Suprapubic skin (tissue), 4 donors: ENCODE measurements at regions not wholly inside any gene's neighbourhood (a gene's known extent, or its start where the extent isn't known, plus 50 kb on each side); places are given as distances from the start of the nearest gene placed in this dataset.

Experiments
- DNase-seq, 2 donors: peaks; one replicate each; pipeline ENCODE4 v3.0.0-alpha.2; 2019; ENCODE audit warnings: low spot score in 2 of 2
- H3K27ac ChIP-seq: fragments of 200-600 bp; sonication (generic); one replicate; pipeline ENCODE4 v1.5.1; 2019
- H3K27me3 ChIP-seq: fragments of 200-600 bp; sonication (generic); one replicate; pipeline ENCODE4 v1.5.1; 2019
- H3K36me3 ChIP-seq: fragments of 200-600 bp; sonication (generic); one replicate; pipeline ENCODE4 v1.5.1; 2019
- H3K4me1 ChIP-seq: fragments of 200-600 bp; sonication (generic); one replicate; pipeline ENCODE4 v1.5.1; 2019
- H3K4me3 ChIP-seq: fragments of 200-600 bp; sonication (generic); one replicate; pipeline ENCODE4 v1.5.1; 2019; ENCODE audit warnings: mild to moderate bottlenecking
- H3K9me3 ChIP-seq: fragments of 200-600 bp; sonication (generic); one replicate; pipeline ENCODE4 v1.5.1; 2019
- EP300 ChIP-seq: sonication (generic); formaldehyde crosslinking; IDR thresholded peaks from one replicate; pipeline ENCODE4 v1.6.1; 2017; ENCODE audit warnings: antibody characterized with exemption
- POLR2A ChIP-seq, 2 donors: fragments of 450-650 bp; IDR thresholded peaks; one replicate each; pipeline ENCODE4 v1.6.1; 2017; ENCODE audit warnings: antibody characterized with exemption in 2 of 2, mild to moderate bottlenecking in 2 of 2, moderate library complexity in 2 of 2
- POLR2AphosphoS5 ChIP-seq, 3 donors: sonication (generic); formaldehyde crosslinking; IDR thresholded peaks; one replicate each; pipeline ENCODE4 v1.6.1; 2017; ENCODE audit warnings: antibody characterized with exemption in 3 of 3
- WGBS: methylation state at CpG from one replicate; pipeline ENCODE4 v1.1.5; 2018; 5-methylcytosine and 5-hydroxymethylcytosine counted together
- TF ChIP-seq, protein P1 (sequence below), 2 donors: fragments of 200-600 bp in 1 of 2; fragments of 450-650 bp in 1 of 2; sonication (generic) in 1 of 2; IDR thresholded peaks; one replicate each; pipeline ENCODE4 v1.5.1; 2016 to 2019; ENCODE audit warnings: antibody characterized with exemption in 2 of 2, mild to moderate bottlenecking in 1 of 2, moderate library complexity in 1 of 2

DNA sequence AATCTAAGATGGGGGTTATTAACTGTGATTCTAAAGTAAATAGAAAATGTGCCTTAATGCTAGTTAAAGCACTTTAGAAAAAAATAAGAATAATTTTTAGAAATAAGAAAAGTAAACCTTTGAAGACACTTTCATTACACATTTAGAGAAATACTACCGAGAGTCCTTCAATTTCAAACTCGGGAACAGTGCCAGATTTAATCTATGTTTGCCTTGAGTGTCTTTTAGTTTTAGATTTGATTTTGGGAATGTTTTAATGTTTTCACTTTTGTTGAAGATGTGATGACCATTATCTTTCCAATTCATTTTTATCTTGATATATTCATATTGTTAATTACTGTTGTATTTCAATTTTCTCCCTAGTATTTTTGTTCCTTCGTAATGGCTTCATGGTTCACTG lies 592.7 kb upstream of the MGMT start:
- no peaks in the 10 kb centered on the region for H3K4me1 ChIP-seq
- no peaks in the 10 kb centered on the region for H3K9me3 ChIP-seq
- H3K4me3 ChIP-seq: no peak overlapping the region
- H3K36me3 ChIP-seq: no peaks in the 10 kb centered on the region
- TF ChIP-seq POLR2AphosphoS5 (IDR thresholded peaks at IDR 0.05): no peak
- no peak for TF ChIP-seq EP300
- TF ChIP-seq, protein P1, sequence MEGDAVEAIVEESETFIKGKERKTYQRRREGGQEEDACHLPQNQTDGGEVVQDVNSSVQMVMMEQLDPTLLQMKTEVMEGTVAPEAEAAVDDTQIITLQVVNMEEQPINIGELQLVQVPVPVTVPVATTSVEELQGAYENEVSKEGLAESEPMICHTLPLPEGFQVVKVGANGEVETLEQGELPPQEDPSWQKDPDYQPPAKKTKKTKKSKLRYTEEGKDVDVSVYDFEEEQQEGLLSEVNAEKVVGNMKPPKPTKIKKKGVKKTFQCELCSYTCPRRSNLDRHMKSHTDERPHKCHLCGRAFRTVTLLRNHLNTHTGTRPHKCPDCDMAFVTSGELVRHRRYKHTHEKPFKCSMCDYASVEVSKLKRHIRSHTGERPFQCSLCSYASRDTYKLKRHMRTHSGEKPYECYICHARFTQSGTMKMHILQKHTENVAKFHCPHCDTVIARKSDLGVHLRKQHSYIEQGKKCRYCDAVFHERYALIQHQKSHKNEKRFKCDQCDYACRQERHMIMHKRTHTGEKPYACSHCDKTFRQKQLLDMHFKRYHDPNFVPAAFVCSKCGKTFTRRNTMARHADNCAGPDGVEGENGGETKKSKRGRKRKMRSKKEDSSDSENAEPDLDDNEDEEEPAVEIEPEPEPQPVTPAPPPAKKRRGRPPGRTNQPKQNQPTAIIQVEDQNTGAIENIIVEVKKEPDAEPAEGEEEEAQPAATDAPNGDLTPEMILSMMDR (IDR thresholded peaks at IDR 0.05): no peak
- no peak for TF ChIP-seq POLR2A (IDR thresholded peaks at IDR 0.05)
- no peak overlapping the region for H3K27ac ChIP-seq
- WGBS: 79% methylated on average over 3 of the region's 3 CpGs
- no peaks in the 10 kb centered on the region for H3K27me3 ChIP-seq
- no peak for DNase-seq

DNA sequence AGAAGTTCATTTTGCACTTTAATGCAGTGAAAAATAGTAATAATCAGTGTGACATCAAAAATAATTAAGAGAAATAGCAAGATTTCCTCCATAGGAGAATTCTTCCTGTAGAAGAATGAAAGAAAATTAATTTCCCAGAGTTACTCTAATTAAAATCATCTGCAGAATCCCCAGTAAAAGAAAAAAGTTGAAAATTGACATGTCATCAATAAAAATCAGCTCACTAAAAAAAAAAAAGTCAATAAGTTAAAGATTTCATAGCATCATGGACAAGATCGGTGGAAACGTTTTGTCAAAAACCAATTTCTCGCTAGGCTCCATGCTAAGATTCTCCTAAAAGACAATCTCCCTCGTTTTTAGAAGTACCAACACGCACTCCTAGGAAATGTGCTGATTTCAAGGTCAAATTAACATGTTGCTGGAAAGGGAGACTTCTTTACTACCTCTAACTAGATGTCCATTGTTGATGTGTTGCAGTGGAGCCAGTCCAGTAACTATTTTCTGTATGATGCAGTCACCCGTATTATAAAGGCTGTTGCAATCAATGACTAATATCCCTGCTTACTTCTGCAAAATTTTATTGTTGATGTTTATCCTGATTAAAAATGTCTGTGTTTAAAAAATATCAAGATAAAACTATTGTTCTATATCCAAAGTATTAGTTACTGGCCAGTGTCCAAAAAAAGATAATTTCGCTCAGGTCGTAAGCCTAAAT lies 591.9 kb upstream of the MGMT start:
- H3K9me3 ChIP-seq: no peaks in the 10 kb centered on the region
- no peak for TF ChIP-seq POLR2AphosphoS5 (IDR thresholded peaks at IDR 0.05)
- TF ChIP-seq EP300: no peak
- TF ChIP-seq, protein P1 (IDR thresholded peaks at IDR 0.05): no peak
- no peak for TF ChIP-seq POLR2A (IDR thresholded peaks at IDR 0.05)
- H3K36me3 ChIP-seq: no peaks in the 10 kb centered on the region
- WGBS: 68% methylated on average over 8 of the region's 8 CpGs
- DNase-seq: peak in 1 of 2 donors; percentile 3
- no peaks in the 10 kb centered on the region for H3K4me1 ChIP-seq
- peak overlapping the region; percentile 76 for H3K27ac ChIP-seq
- no peak overlapping the region for H3K4me3 ChIP-seq
- H3K27me3 ChIP-seq: no peaks in the 10 kb centered on the region

DNA sequence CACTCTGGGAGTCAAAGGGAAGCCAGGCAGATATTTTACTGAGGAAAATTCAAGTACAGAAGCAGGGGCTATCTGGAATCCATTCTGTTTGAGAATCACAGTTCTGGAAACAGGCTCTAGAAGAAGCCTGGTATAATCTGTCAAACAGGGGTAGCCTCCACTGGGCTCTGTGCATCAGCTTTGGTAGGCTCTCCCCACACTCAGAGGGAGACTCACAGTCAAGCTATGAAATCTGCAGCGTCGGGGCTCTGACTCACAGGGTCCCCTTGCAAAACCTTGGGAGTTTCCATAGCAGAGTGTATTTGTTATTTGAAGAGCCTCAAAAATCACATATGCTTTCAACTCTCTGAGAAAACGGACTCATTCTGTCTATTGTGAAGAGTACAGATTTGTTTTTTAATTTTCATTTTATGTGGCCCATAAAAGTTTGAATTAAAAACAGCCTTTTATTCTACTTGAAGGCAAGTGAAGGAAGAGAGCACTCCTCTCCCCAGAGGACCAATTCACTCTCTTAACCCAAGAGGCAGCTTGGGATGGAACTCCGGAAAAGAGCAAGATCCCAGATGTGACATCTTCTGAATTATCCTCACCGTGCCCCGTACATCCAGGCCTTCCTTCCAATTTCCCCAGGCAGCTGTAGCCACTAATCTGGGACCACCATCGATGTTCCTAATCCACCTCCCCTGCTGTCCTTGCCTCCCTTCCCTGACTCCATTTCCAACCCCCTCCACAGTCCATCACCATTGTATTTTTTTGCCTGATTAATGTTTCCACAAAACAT lies 590.9 kb upstream of the MGMT start:
- Histone ChIP-seq H3K27ac (peak overlapping the region; percentile 76), H3K4me3 (no peak overlapping the region), H3K27me3 (no peaks in the 10 kb centered on the region), H3K36me3 (no peaks in the 10 kb centered on the region), H3K4me1 (no peaks in the 10 kb centered on the region), H3K9me3 (no peaks in the 10 kb centered on the region)
- WGBS: 51% methylated on average over 7 of the region's 7 CpGs
- no peak for TF ChIP-seq POLR2A (IDR thresholded peaks at IDR 0.05)
- TF ChIP-seq, protein P1 (IDR thresholded peaks at IDR 0.05): no peak
- no peak for TF ChIP-seq POLR2AphosphoS5 (IDR thresholded peaks at IDR 0.05)
- TF ChIP-seq EP300: no peak
- peak; percentile 72 to 79 for DNase-seq

- Histone ChIP-seq H3K4me1 (no peaks in the 10 kb centered on the region), H3K4me3 (no peak overlapping the region), H3K9me3 (no peaks in the 10 kb centered on the region), H3K36me3 (no peaks in the 10 kb centered on the region), H3K27ac (peak overlapping the region; percentile 76), H3K27me3 (no peaks in the 10 kb centered on the region)
- TF ChIP-seq POLR2A (IDR thresholded peaks at IDR 0.05) (no peak), EP300 (no peak), POLR2AphosphoS5 (IDR thresholded peaks at IDR 0.05) (no peak)
- TF ChIP-seq, protein P1 (IDR thresholded peaks at IDR 0.05): no peak
- DNase-seq: peak in 1 of 2 donors; percentile 13
- 82% methylated on average over 10 of the region's 10 CpGs for WGBS
Observed at GRCh38 chr10:128877141-128877540, 589.9 kb upstream of the MGMT start.

- 89% methylated on average over 7 of the region's 7 CpGs for WGBS
- Histone ChIP-seq H3K4me3 (no peak overlapping the region), H3K4me1 (no peaks in the 10 kb centered on the region), H3K27ac (no peak overlapping the region), H3K36me3 (no peaks in the 10 kb centered on the region), H3K27me3 (no peaks in the 10 kb centered on the region), H3K9me3 (no peaks in the 10 kb centered on the region)
- TF ChIP-seq POLR2A (IDR thresholded peaks at IDR 0.05): no peak
- no peak for TF ChIP-seq POLR2AphosphoS5 (IDR thresholded peaks at IDR 0.05)
- TF ChIP-seq, protein P1 (IDR thresholded peaks at IDR 0.05): no peak
- no peak for TF ChIP-seq EP300
- peak in 1 of 2 donors; percentile 16 for DNase-seq
Observed at GRCh38 chr10:128877936-128878335, 589.1 kb upstream of the MGMT start.
